SK-N-SH treated with all-trans-retinoic acid at 6 μM for 48 hours (cell line): ENCODE measurements at regions not wholly inside any gene's neighbourhood (a gene's known extent, or its start where the extent isn't known, plus 50 kb on each side); places are given as distances from the start of the nearest gene placed in this dataset.

Experiments
- ATAC-seq: fragments of 200-7000 bp; cut with Tn5 transposase; 3 replicates; pipeline ENCODE4 v1.9.1; 2020; ENCODE audit warnings: mild to moderate bottlenecking, moderate library complexity
- BACH2 ChIP-seq: fragments of 250-450 bp; sonication (Bioruptor Pico); IDR thresholded peaks from 2 replicates; pipeline ENCODE4 v1.9.0; 2021; ENCODE audit warnings: mild to moderate bottlenecking, borderline replicate concordance
- CREB5 ChIP-seq: fragments of 250-450 bp; sonication (Bioruptor Pico); IDR thresholded peaks from 2 replicates; pipeline ENCODE4 v1.5.1; 2020; ENCODE audit warnings: low read depth, mild to moderate bottlenecking, moderate library complexity
- CSDC2 ChIP-seq: fragments of 250-450 bp; sonication (Bioruptor Pico); IDR thresholded peaks from 2 replicates; pipeline ENCODE4 v1.5.0; 2020; ENCODE audit warnings: mild to moderate bottlenecking, moderate library complexity
- CSRNP3 ChIP-seq: fragments of 250-450 bp; sonication (Bioruptor Pico); IDR thresholded peaks from 2 replicates; pipeline ENCODE4 v1.5.1; 2021; ENCODE audit warnings: mild to moderate bottlenecking, moderate library complexity
- ESRRG ChIP-seq: fragments of 250-450 bp; sonication (Bioruptor Pico); IDR thresholded peaks from 2 replicates; pipeline ENCODE4 v1.6.1; 2021; ENCODE audit warnings: mild to moderate bottlenecking
- GLIS3 ChIP-seq: fragments of 250-450 bp; sonication (Bioruptor Pico); IDR thresholded peaks from 2 replicates; pipeline ENCODE4 v1.5.0; 2020; ENCODE audit warnings: mild to moderate bottlenecking, moderate library complexity
- ISL1 ChIP-seq: fragments of 250-450 bp; sonication (Bioruptor Pico); IDR thresholded peaks from 2 replicates; pipeline ENCODE4 v2.1.2; 2022; ENCODE audit warnings: mild to moderate bottlenecking, moderate library complexity
- OSR1 ChIP-seq: fragments of 250-450 bp; sonication (Bioruptor Pico); IDR thresholded peaks from 2 replicates; pipeline ENCODE4 v1.8.0; 2022; ENCODE audit warnings: moderate library complexity, mild to moderate bottlenecking, inconsistent platforms
- PPARA ChIP-seq: fragments of 250-450 bp; sonication (Bioruptor Pico); IDR thresholded peaks from 2 replicates; pipeline ENCODE4 v1.5.0; 2020; ENCODE audit warnings: mild to moderate bottlenecking, borderline replicate concordance
- RARB ChIP-seq: fragments of 250-450 bp; sonication (Bioruptor Pico); IDR thresholded peaks from 2 replicates; pipeline ENCODE4 v1.8.0; 2021; ENCODE audit warnings: mild to moderate bottlenecking, moderate library complexity
- SNAI2 ChIP-seq: fragments of 250-450 bp; sonication (Bioruptor Pico); IDR thresholded peaks from 2 replicates; pipeline ENCODE4 v1.5.0; 2020; ENCODE audit warnings: mild to moderate bottlenecking, moderate library complexity
- TCF4 ChIP-seq: fragments of 250-450 bp; sonication (Bioruptor Pico); IDR thresholded peaks from 2 replicates; pipeline ENCODE4 v1.8.0; 2021; ENCODE audit warnings: mild to moderate bottlenecking, moderate library complexity, borderline replicate concordance
- TOX ChIP-seq: fragments of 250-450 bp; sonication (Bioruptor Pico); IDR thresholded peaks from 2 replicates; pipeline ENCODE4 v1.8.0; 2021; ENCODE audit warnings: mild to moderate bottlenecking, moderate library complexity, borderline replicate concordance
- TSHZ2 ChIP-seq: fragments of 250-450 bp; sonication (Bioruptor Pico); IDR thresholded peaks from 2 replicates; pipeline ENCODE4 v1.5.0; 2020; ENCODE audit warnings: mild to moderate bottlenecking, moderate library complexity
- ZC3H10 ChIP-seq: fragments of 250-450 bp; sonication (Bioruptor Pico); IDR thresholded peaks from 2 replicates; pipeline ENCODE4 v1.5.1; 2021; ENCODE audit warnings: mild to moderate bottlenecking, moderate library complexity
- ZFP3 ChIP-seq: fragments of 250-450 bp; sonication (Bioruptor Pico); IDR thresholded peaks from 2 replicates; pipeline ENCODE4 v1.5.0; 2020; ENCODE audit warnings: mild to moderate bottlenecking, moderate library complexity
- ZFP30 ChIP-seq: fragments of 450-650 bp; formaldehyde crosslinking; IDR thresholded peaks from 2 replicates; pipeline ENCODE4 v1.5.0; 2022; ENCODE audit warnings: mild to moderate bottlenecking, moderate library complexity
- ZNF565 ChIP-seq: fragments of 450-650 bp; formaldehyde crosslinking; conservative IDR thresholded peaks from 2 replicates; pipeline ENCODE4 v1.5.0; 2020; ENCODE audit warnings: low read depth, mild to moderate bottlenecking, moderate library complexity
- ZNF8 ChIP-seq: fragments of 450-650 bp; formaldehyde crosslinking; IDR thresholded peaks from 2 replicates; pipeline ENCODE4 v1.5.0; 2020; ENCODE audit warnings: mild to moderate bottlenecking, moderate library complexity
- TF ChIP-seq, protein P1 (sequence below): fragments of 250-450 bp; sonication (Bioruptor Pico); IDR thresholded peaks from 2 replicates; pipeline ENCODE4 v1.8.0; 2020; ENCODE audit warnings: mild to moderate bottlenecking, moderate library complexity, borderline replicate concordance
- TF ChIP-seq, protein P2 (sequence below): fragments of 250-450 bp; sonication (Bioruptor Pico); IDR thresholded peaks from 2 replicates; pipeline ENCODE4 v1.8.0; 2021; ENCODE audit warnings: low read depth, mild to moderate bottlenecking, moderate library complexity, borderline replicate concordance

- TF ChIP-seq CSRNP3 (CRISPR knock-in tag) (no peak), SNAI2 (peak; percentile 66; the same call in 1 of the 2 replicates), GLIS3 (CRISPR knock-in tag) (no peak), TCF4 (CRISPR knock-in tag) (peak; percentile 40; the same call in 1 of the 2 replicates), ISL1 (CRISPR knock-in tag) (peak; percentile 88), CREB5 (CRISPR knock-in tag) (peak; percentile 53; the same call in 1 of the 2 replicates)
- no peak for ATAC-seq
Observed at GRCh38 chr3:168459226-168459784, 363.6 kb upstream of the GOLIM4 start.

DNA sequence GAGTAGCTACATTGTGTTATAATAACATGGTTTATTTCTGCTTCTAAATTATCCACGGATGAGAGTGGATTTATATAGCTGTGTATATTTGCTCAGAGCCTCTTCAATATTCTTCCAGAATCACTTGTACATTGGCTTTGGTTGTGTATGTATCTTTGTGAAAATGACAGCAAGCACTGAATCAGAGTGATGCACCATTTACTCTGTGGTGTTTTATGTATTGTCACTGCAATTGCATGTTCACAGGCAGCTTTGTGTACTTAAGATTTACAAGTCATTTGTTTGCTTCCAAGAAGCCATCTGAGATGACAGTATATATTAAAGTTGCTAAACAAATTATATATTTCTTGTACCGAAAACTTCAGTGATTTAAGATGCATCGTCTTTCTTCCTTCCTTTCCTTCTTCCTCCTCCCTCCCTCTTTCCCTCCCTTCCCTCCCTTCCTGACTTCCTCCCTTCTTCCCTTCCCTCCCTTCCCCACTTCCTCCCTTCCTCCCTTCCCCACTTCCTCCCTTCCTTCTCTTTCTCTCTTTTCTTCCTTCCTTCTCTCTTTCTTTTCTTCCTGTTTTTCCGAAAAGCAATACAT, 362.3 kb upstream of the GOLIM4 start:
- TF ChIP-seq CSRNP3 (CRISPR knock-in tag) (no peak), ZFP30 (CRISPR knock-in tag) (no peak), GLIS3 (CRISPR knock-in tag) (no peak), RARB (no peak), BACH2 (CRISPR knock-in tag) (no peak), OSR1 (CRISPR knock-in tag) (no peak), ESRRG (CRISPR knock-in tag) (no peak), TSHZ2 (CRISPR knock-in tag) (no peak), ZNF565 (CRISPR knock-in tag) (no peak), CSDC2 (CRISPR knock-in tag) (no peak), CREB5 (CRISPR knock-in tag) (no peak), ZFP3 (CRISPR knock-in tag) (no peak), ZC3H10 (CRISPR knock-in tag) (no peak), TCF4 (CRISPR knock-in tag) (no peak), ZNF8 (no peak), PPARA (CRISPR knock-in tag) (no peak), TOX (CRISPR knock-in tag) (no peak)
- TF ChIP-seq, protein P1, sequence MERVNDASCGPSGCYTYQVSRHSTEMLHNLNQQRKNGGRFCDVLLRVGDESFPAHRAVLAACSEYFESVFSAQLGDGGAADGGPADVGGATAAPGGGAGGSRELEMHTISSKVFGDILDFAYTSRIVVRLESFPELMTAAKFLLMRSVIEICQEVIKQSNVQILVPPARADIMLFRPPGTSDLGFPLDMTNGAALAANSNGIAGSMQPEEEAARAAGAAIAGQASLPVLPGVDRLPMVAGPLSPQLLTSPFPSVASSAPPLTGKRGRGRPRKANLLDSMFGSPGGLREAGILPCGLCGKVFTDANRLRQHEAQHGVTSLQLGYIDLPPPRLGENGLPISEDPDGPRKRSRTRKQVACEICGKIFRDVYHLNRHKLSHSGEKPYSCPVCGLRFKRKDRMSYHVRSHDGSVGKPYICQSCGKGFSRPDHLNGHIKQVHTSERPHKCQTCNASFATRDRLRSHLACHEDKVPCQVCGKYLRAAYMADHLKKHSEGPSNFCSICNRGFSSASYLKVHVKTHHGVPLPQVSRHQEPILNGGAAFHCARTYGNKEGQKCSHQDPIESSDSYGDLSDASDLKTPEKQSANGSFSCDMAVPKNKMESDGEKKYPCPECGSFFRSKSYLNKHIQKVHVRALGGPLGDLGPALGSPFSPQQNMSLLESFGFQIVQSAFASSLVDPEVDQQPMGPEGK (CRISPR knock-in tag), result no peak
- TF ChIP-seq, protein P2, sequence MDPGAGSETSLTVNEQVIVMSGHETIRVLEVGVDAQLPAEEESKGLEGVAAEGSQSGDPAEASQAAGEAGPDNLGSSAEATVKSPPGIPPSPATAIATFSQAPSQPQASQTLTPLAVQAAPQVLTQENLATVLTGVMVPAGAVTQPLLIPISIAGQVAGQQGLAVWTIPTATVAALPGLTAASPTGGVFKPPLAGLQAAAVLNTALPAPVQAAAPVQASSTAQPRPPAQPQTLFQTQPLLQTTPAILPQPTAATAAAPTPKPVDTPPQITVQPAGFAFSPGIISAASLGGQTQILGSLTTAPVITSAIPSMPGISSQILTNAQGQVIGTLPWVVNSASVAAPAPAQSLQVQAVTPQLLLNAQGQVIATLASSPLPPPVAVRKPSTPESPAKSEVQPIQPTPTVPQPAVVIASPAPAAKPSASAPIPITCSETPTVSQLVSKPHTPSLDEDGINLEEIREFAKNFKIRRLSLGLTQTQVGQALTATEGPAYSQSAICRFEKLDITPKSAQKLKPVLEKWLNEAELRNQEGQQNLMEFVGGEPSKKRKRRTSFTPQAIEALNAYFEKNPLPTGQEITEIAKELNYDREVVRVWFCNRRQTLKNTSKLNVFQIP (CRISPR knock-in tag), result no peak
- no peak for ATAC-seq
